Suprapubic skin (tissue), 3 donors: ENCODE measurements at regions not wholly inside any gene's neighbourhood (a gene's known extent, or its start where the extent isn't known, plus 50 kb on each side); places are given as distances from the start of the nearest gene placed in this dataset.

Experiments
- CTCF ChIP-seq, 2 donors: fragments of 200-600 bp in 1 of 2; fragments of 450-650 bp in 1 of 2; sonication (generic) in 1 of 2; IDR thresholded peaks; one replicate each; pipeline ENCODE4 v1.5.1; 2016 to 2019; ENCODE audit warnings: antibody characterized with exemption in 2 of 2, mild to moderate bottlenecking in 1 of 2, moderate library complexity in 1 of 2
- POLR2AphosphoS5 ChIP-seq, 3 donors: sonication (generic); formaldehyde crosslinking; IDR thresholded peaks; one replicate each; pipeline ENCODE4 v1.6.1; 2017; ENCODE audit warnings: antibody characterized with exemption in 3 of 3

- TF ChIP-seq CTCF (IDR thresholded peaks at IDR 0.05): no peak
- no peak for TF ChIP-seq POLR2AphosphoS5 (IDR thresholded peaks at IDR 0.05)
Observed at GRCh38 chr18:5726011-5726410, 169.3 kb downstream of the TMEM200C start.
